Fibroblast of skin of right quadriceps (primary cell): ENCODE measurements at regions not wholly inside any gene's neighbourhood (a gene's known extent, or its start where the extent isn't known, plus 50 kb on each side); places are given as distances from the start of the nearest gene placed in this dataset.
"Not testable (repeated sequence)": the region's sequence is repeated elsewhere in the genome, so short reads cannot be mapped to it uniquely, and the experiment has no call there.

ENCODE experiments used
- DNase-seq: peaks from one replicate; pipeline ENCODE4 v3.0.0-alpha.2; 2013

- DNase-seq: no peak
These were observed 164.4 kb upstream of the ITGA1 start for GRCh38 chr5:52623291-52623690.

DNA sequence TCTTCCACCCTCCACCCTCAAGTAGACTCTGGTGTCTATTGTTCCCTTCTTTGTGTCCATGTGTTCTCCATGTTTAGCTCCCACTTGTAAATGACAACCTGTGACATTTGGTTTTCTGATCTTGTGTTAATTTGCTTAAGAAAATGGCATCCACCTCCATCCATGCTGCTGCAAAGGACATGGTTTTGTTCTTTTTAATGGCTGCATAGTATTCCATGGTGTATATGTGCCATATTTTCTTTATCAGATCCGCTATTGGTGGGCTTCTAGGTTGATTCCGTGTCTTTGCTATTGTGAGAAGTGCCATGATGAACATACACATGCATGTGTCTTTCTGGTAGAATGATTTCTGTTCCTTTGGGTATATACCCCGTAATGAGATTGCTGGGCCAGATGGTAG, 163.4 kb upstream of the ITGA1 start:
- DNase-seq: no peak

DNA sequence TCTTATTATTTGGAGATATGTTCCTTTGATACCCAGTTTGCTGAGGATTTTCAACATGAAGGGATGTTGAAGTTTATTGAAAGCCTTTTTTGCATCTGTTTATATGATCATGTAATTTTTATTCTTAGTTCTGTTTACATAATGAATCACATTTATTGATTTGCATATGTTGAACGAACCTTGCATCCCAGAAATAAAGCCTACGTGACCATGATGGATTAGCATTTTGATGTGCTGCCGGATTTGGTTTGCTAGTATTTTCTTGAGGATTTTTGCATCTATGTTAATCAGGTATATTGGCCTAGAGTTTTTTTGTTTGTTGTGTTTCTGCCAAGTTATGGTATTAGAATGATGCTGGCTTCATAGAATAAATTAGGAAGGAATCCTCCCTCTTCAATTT, 161.4 kb upstream of the ITGA1 start:
- no peak for DNase-seq

DNA sequence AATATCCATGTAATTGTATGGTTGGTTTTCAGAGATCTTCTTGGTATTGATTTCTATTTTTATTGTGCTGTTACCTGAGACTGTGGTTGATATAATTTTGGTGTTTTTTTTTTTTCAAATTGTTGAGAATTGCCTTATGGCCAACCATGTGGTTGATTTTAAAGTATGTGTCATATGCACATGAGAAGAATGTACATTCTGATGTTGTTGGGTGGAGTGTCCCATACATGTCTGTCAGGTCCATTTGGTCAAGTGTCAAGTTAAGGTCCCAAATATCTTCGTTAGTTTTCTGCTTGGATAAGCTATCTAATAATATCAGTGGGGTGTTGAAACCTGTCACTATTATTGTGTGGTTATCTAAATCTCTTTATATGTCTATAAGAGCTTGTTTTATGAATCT, 160.0 kb upstream of the ITGA1 start:
- no peak for DNase-seq

- no peak for DNase-seq
These were observed 155.4 kb upstream of the ITGA1 start for GRCh38 chr5:52632281-52632680.

GRCh38 chr5:52634171-52634570, 153.5 kb upstream of the ITGA1 start:
- DNase-seq: not testable (repeated sequence)

DNA sequence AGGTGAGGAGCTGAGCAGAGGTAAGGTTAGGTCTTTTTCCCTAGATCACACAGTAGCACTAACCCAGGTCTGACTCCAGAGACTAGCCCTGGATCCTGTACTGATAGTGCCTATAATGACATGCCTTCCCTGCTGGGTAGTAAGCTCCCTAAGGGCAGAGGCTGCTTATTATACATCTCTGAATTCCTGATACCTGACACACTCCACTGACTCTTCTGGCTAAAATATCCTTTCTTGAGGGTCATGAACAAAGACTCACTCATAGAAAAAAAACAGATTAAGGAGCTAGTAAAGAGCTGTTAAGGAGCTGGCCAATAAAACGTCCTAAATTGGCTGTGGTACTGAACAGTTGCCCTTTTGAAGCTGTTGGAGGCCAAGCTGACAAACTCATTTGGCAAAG, 149.0 kb upstream of the ITGA1 start:
- no peak for DNase-seq

DNA sequence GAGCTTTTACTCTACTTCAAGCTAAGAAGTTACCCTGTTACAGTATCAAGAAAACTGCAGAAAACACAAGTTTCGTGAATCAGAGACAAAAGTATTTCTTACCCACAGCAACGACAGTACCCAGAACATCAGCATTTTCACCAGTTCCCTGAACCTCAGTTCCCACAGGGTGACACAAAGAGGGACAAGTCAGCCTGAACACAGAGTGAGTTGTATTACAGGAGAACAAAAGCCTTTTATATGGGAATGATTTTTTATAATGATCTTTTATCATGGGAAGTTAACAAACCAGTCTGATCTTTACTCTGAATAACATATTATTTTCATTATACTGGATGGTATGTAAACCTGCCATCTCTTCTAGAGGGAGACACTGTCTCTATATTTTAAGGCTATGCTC, 139.0 kb upstream of the ITGA1 start:
- no peak for DNase-seq

- no peak for DNase-seq
These were observed 132.6 kb upstream of the ITGA1 start for GRCh38 chr5:52655163-52655562.

- no peak for DNase-seq
These were observed 131.0 kb upstream of the ITGA1 start for GRCh38 chr5:52656569-52657246.

- peak; percentile 35 for DNase-seq
These were observed 130.5 kb upstream of the ITGA1 start for GRCh38 chr5:52657247-52657645.

- DNase-seq: no peak
These were observed 129.5 kb upstream of the ITGA1 start for GRCh38 chr5:52658246-52658645.

- no peak for DNase-seq
These were observed 127.1 kb upstream of the ITGA1 start for GRCh38 chr5:52660621-52661020.

DNA sequence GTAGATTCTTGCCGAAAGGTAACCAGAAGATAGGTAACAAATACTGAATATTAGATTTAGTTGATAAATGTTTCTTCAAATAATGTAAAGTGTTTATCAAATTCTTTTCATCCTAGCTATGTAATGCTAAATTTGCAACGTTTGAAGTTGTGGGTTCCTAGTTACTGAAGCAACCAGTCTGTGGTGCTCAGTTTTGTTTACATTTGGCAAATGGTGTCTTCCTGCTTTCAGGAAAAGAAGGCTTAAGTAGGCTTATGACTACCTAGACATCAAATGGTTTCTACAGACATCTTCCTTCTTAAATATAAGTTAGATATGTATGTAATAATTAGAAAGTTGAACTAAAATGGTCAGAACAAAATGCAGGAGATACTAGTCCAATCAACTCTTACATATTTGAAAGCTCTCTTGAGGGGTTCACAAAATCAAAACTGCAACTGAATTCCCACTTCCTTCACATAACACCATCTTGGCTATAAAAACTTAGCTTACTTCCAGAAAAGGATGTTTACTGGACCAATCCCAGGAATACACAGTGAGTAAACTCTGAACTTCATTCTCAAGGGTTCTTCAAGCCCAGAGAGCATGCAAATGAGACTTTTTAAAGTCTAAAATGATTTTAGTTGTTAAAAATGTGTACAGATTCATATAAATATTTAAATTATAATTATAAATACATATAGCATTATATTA, 125.7 kb upstream of the ITGA1 start:
- DNase-seq: no peak

DNA sequence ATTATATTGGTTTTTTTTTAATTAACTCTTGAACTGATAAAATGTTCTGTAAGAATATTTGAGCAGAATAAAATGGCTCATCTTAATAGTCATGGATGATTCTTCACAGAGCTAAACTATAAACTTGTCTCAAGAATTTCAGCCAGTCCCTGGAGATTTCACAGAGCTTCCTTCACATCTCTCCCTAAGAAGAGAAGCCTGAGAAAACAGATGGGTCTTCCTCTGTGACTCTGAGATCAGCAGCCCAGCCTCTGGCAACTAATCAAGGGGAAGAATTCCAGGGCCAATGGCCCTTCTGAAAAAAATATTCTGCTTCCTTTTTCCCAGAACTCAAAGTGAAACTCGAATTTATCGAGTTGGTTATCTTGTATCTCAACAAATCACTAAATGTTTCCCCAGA, 122.2 kb upstream of the ITGA1 start:
- DNase-seq: peak; percentile 32

DNA sequence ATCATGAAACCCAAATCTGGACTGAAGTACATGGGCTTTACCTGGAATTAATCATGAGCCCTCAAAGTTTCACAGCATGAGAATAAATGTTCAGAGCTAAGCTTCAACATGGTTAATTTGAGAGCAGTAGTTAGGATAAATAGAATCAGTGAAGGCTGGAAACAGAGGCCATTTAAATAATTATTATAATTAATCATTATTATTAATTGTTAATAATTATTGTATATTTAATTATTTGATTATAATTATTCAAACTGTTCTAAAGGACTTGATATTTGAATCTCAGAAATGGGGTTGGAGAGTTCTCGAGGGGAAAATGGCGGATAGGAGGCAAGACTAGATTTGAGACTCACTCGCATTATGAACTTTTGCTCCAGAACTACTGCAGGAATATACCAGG, 119.6 kb upstream of the ITGA1 start:
- DNase-seq: no peak

- no peak for DNase-seq
These were observed 119.1 kb upstream of the ITGA1 start for GRCh38 chr5:52668544-52669185.

- DNase-seq: no peak
These were observed 115.3 kb upstream of the ITGA1 start for GRCh38 chr5:52672459-52672858.

DNA sequence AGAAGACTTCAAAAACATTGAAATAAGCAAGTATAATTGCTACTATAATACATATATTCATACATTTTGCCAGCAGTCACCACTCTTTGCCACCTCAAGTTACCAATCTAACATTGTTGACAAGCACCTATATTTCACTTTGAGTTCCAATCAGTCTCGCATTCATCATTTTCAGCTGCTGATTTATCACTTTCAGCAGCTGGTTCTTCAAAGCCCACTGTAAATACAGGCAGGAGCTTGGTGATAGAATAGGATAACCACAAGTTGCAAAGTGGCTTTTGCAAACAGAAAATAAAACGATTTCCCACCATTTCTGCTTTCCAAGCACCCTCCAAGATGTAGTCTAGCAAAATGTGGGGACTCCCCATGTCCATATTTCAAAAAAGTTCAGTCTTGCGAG, 114.2 kb upstream of the ITGA1 start:
- no peak for DNase-seq

DNA sequence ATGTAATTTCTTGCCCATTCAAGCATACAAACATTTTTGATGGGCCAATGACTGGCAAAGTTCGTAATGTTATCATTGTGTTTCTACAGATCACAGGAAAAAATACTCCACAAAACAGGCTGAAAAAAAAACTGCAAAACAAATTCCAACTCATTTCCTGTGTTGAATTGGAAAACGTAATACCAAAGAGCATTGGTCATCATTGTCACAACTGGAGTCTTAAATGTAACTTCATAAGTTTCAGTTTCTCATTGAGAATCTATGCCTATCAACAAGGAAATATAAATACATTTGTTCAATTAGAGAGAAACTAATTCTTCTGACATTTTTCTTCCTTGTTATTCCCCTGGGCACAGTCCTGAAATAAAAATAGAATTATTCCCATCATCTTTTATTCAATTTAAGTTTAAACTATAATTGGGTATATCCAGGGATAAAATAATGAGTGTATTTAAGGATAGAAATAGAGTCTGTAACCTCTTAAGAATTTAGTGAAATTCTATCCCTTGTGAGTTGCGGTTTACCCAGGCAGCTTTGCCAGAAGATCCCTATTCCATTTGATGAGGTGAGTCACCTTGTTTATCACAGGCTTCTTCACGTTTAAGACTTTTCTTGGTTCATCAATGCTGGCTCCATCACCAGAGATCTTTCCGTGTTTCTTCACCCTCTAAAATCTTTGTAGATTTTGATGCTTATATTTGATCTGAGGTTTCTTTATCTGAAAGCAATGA, 112.7 kb upstream of the ITGA1 start:
- peak; percentile 72 for DNase-seq

DNA sequence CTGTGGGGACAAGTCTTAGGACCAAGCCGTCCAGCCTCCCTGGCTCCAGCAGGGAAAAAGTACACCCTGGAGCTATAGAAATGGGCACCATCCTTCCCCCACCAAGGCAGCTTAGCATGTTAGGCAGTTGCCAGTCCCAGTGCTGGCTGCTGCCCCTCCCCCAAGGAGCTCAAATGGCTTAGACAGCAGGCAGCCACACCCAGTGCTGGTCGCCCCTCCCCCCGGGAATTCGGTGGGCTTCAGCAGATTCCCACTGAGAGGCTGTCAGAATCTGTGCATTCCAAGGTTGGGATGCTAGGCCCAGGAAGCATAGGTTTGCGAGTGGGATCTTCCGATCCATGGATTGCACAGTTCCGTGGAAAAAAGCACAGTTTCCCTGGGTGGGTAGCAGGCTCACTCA, 105.2 kb upstream of the ITGA1 start:
- DNase-seq: no peak

- DNase-seq: no peak
These were observed 103.7 kb upstream of the ITGA1 start for GRCh38 chr5:52684051-52684450.

DNA sequence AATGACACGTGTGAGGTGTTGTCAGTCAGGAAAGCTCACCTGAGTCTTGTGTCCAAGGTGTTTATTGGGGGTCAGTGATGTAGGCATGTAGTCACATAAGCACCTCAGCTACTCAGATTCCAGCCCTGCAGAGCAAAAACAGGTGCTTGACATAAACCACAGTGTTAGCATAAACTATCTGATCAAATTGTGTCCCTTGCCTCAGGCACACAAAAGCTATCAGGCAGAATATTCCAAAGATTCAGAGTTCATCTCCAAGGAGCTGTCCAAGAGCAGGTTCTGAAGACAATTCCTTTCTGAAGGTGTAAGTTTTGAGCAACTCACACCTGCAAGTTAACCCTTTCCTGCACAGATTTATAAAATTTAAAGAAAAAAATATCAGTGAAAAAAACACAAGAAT, 102.2 kb upstream of the ITGA1 start:
- no peak for DNase-seq

- DNase-seq: no peak
These were observed 101.7 kb upstream of the ITGA1 start for GRCh38 chr5:52685971-52686370.
